ENCODE measurements at regions not wholly inside any gene's neighbourhood (a gene's known extent, or its start where the extent isn't known, plus 50 kb on each side); places are given as distances from the start of the nearest gene placed in this dataset.
"Not testable (repeated sequence)": the region's sequence is repeated elsewhere in the genome, so short reads cannot be mapped to it uniquely, and the experiment has no call there.

DNA sequence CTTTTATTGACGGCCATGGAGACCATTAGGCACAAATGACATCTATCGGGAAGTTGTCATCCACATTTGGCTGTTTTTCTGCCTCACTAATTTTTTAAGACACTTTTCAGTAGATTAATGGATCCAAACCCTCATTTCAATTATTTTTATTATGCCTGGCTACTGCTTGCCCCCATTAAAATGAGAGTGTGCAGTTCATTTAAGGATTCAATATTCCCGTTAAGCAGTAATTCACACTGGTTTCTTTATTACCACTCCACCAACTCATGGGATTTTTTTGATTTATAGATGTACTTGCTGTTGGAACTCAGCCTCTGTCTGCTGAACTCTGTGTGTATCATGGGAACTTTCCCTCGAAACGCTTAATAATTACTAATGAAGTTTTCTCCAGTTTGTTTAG, 291.8 kb upstream of the PRKX start:
- Histone ChIP-seq H3K27me3 (no peaks in the 10 kb centered on the region), H3K27ac (no peak overlapping the region), H3K4me1 (replicated peaks in 1 of 2) (no peaks in the 10 kb centered on the region), H3K4me3 (no peak overlapping the region), H3K36me3 (replicated peaks in 1 of 2) (no peaks in the 10 kb centered on the region), H3K9me3 (replicated peaks in 1 of 3) (no peaks in the 10 kb centered on the region)
- DNase-seq, result no peak
- TF ChIP-seq, protein P1, sequence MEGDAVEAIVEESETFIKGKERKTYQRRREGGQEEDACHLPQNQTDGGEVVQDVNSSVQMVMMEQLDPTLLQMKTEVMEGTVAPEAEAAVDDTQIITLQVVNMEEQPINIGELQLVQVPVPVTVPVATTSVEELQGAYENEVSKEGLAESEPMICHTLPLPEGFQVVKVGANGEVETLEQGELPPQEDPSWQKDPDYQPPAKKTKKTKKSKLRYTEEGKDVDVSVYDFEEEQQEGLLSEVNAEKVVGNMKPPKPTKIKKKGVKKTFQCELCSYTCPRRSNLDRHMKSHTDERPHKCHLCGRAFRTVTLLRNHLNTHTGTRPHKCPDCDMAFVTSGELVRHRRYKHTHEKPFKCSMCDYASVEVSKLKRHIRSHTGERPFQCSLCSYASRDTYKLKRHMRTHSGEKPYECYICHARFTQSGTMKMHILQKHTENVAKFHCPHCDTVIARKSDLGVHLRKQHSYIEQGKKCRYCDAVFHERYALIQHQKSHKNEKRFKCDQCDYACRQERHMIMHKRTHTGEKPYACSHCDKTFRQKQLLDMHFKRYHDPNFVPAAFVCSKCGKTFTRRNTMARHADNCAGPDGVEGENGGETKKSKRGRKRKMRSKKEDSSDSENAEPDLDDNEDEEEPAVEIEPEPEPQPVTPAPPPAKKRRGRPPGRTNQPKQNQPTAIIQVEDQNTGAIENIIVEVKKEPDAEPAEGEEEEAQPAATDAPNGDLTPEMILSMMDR (IDR thresholded peaks at IDR 0.05), result no peak
- no peak for TF ChIP-seq POLR2A (IDR thresholded peaks at IDR 0.05)
- intact Hi-C loops (cut with DNase I), result no loop called here
- 58 to 87% (median 79%) methylated on average over 5 of the region's 5 CpGs for WGBS, 4 donors

DNA sequence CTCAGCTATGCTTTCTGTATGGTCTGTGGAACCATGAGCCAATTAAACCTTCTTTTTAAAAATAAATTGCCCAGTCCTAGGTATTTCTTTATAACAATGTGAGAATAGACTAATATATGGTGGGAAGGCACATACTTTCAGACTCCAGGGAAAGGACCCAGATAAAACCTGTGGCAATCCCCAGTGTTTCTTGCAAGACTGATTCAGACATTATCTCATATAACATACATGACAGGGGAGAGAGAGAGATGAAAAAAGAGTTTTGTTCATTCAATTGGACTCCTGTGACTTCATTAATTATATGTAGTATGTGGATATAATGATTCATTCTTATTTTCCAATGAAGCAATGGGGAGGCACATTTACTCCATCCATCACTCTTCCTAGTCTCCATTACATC, 291.4 kb upstream of the PRKX start:
- TF ChIP-seq, protein P1 (IDR thresholded peaks at IDR 0.05), result no peak
- no peak for TF ChIP-seq POLR2A (IDR thresholded peaks at IDR 0.05)
- H3K9me3 ChIP-seq (replicated peaks in 1 of 3), result no peaks in the 10 kb centered on the region
- no peaks in the 10 kb centered on the region for H3K27me3 ChIP-seq
- H3K4me1 ChIP-seq (replicated peaks in 1 of 2), result no peaks in the 10 kb centered on the region
- no peak overlapping the region for H3K27ac ChIP-seq
- DNase-seq, result no peak
- intact Hi-C loops (cut with DNase I), result no loop called here
- H3K4me3 ChIP-seq, result no peak overlapping the region
- no peaks in the 10 kb centered on the region for H3K36me3 ChIP-seq (replicated peaks in 1 of 2)

DNA sequence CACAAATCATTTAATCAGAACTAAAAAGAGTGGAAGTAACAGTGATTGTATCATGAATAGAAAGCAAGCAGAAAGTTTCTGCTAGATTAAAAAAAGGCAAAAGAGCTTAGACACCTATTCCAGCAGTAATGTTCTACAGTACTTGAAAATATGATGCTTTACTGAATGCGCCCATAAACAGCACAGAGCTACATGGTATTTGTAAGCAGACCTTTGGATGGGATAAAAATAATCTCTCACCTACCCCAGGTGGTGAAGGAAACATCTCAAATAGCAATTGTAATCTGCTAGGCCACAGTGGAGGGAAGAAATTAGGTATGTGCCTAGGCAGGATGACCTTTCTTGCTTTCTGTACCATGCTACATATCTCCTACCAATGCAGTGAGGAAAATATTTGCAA, 280.9 kb upstream of the PRKX start:
- Histone ChIP-seq H3K4me3 (no peak overlapping the region), H3K27ac (no peak overlapping the region), H3K4me1 (replicated peaks in 1 of 2) (no peaks in the 10 kb centered on the region), H3K9me3 (replicated peaks in 1 of 3) (no peaks in the 10 kb centered on the region), H3K27me3 (no peaks in the 10 kb centered on the region), H3K36me3 (replicated peaks in 1 of 2) (no peaks in the 10 kb centered on the region)
- no peak for DNase-seq
- intact Hi-C loops (cut with DNase I), result no loop called here
- TF ChIP-seq, protein P1 (IDR thresholded peaks at IDR 0.05), result no peak
- no peak for TF ChIP-seq POLR2A (IDR thresholded peaks at IDR 0.05)
- 91 to 100% (median 97%) methylated on average over 1 of the region's 1 CpG for WGBS, 4 donors

DNA sequence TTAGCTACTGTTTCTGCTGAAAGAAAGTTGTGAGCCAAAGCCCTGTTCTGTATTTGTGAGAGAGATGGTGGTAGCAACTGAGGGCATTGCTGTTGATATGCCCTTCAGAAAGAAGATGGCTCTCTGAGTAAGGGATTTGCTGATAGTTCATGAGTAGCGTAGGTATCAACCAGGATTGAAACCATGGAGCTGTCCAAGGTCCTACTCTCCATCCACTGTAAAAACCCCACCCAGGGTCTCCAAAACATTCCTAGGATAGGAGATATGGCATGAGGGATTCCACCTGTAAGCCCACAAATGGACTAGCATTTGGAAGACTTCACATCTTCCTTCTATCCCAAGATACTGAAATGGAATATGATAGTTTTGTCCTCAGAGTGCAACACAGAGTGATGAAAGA, 277.1 kb upstream of the PRKX start:
- Histone ChIP-seq H3K36me3 (replicated peaks in 1 of 2) (no peaks in the 10 kb centered on the region), H3K27ac (no peak overlapping the region), H3K9me3 (replicated peaks in 1 of 3) (no peaks in the 10 kb centered on the region), H3K4me1 (replicated peaks in 1 of 2) (no peaks in the 10 kb centered on the region), H3K27me3 (no peaks in the 10 kb centered on the region), H3K4me3 (no peak overlapping the region)
- TF ChIP-seq, protein P1 (IDR thresholded peaks at IDR 0.05), result no peak
- intact Hi-C loops (cut with DNase I), result no loop called here
- DNase-seq, result no peak
- 43 to 67% (median 59%) methylated on average over 1 of the region's 1 CpG for WGBS, 4 donors

DNA sequence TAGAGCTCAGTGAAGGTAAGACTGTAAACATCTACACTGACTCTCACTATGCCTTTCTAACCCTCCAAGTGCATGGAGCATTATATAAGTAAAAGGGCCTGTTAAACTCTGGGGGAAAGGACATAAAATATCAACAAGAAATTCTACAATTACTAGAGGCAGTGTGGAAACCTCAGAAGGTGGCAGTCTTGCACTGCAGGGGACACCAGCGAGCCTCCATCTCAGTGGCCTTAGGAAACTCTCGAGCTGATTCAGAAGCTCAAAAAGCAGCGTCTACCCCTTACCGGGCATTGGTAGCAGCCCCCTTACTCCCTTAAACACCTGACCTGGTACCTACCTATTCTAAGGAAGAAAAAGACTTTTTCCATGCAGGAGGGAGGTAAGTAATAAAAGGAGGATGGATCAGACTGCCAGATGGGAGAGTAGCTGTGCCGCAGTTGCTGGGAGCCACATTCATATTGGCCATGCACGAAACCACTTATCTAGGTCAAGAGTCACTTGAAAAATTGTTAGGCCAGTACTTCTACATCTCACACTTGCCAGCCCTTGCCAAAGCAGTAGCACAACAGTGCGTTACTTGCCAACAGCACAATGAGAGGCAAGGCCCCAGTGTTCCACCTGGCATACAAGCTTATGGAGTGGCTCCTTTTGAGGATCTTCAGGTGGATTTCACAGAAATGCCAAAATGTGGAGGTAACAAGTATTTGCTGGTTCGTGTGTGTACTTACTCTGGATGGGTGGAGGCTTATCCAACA, 258.8 kb upstream of the PRKX start:
- DNase-seq; H3K27ac ChIP-seq; H3K9me3 ChIP-seq (replicated peaks in 1 of 3); H3K36me3 ChIP-seq (replicated peaks in 1 of 2); intact Hi-C loops (cut with DNase I); H3K4me1 ChIP-seq (replicated peaks in 1 of 2); H3K27me3 ChIP-seq; H3K4me3 ChIP-seq: not testable (repeated sequence)
- WGBS, 4 donors, result 49 to 69% (median 68%) methylated on average over 6 to 8 of the region's 8 CpGs
